OCI-LY1 (cell line): ENCODE measurements at regions not wholly inside any gene's neighbourhood (a gene's known extent, or its start where the extent isn't known, plus 50 kb on each side); places are given as distances from the start of the nearest gene placed in this dataset.

Experiments
- CTCF ChIP-seq: fragments of 200-600 bp; sonication (generic), shearing (Covaris generic); IDR thresholded peaks from 2 replicates; pipeline ENCODE4 v1.5.1; 2017; ENCODE audit warnings: mild to moderate bottlenecking, antibody characterized with exemption, low read length, moderate library complexity, mixed read lengths
- EZH2 ChIP-seq: fragments of 200-600 bp; sonication (generic), shearing (Covaris generic); IDR thresholded peaks from 2 replicates; pipeline ENCODE4 v1.8.0; 2017; ENCODE audit warnings: borderline replicate concordance, mixed run types, mild to moderate bottlenecking, antibody characterized with exemption, low read length, moderate library complexity, mixed read lengths

GRCh38 chr13:42394361-42394708 lies 122.4 kb downstream of the AKAP11 start:
- TF ChIP-seq CTCF (no peak), EZH2 (no peak)
